ENCODE measurements at regions not wholly inside any gene's neighbourhood (a gene's known extent, or its start where the extent isn't known, plus 50 kb on each side); places are given as distances from the start of the nearest gene placed in this dataset.
"Not testable (repeated sequence)": the region's sequence is repeated elsewhere in the genome, so short reads cannot be mapped to it uniquely, and the experiment has no call there.

DNA sequence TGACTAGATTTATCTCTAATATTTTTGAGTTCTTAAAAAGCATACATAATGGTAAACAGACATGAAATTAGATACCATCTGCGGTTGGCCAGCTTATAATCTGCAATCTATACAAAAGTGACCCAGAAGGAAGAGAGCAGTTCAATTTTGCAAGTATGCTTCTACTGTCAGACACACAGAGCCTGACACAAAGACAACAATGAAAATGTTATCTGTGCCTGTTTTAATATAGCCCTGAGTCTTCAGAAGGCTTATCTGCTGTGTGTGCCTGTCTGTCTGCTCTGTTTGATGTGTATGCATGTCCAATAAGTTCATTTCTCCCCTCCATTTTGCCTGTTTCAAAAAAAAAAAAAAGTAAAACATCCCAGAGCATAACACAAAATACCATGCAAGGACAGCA lies 73.3 kb upstream of the FHIP2A start:
- no peak for DNase-seq
- Histone ChIP-seq H3K4me3 (no peak overlapping the region), H3K9me3 (no peaks in the 10 kb centered on the region), H3K27ac (no peak overlapping the region), H3K27me3 (no peaks in the 10 kb centered on the region), H3K36me3 (no peaks in the 10 kb centered on the region), H3K4me1 (no peaks in the 10 kb centered on the region)
- in situ Hi-C loops (cut with MboI; ENCODE audit: low pct_ligation_motif_present in 1 of 4, low pct_unique_long_range_greater_than_20kb in 1 of 4, low sequenced_read_pairs in 3 of 4): no loop called here
- 89 to 100% methylated on average over 1 of the region's 1 CpG for WGBS, 2 donors (ENCODE audit: low coverage in 1 of 2)
- intact Hi-C loops (cut with DNase I; ENCODE audit: low total_unique reads): no loop called here
- TF ChIP-seq, protein P1, sequence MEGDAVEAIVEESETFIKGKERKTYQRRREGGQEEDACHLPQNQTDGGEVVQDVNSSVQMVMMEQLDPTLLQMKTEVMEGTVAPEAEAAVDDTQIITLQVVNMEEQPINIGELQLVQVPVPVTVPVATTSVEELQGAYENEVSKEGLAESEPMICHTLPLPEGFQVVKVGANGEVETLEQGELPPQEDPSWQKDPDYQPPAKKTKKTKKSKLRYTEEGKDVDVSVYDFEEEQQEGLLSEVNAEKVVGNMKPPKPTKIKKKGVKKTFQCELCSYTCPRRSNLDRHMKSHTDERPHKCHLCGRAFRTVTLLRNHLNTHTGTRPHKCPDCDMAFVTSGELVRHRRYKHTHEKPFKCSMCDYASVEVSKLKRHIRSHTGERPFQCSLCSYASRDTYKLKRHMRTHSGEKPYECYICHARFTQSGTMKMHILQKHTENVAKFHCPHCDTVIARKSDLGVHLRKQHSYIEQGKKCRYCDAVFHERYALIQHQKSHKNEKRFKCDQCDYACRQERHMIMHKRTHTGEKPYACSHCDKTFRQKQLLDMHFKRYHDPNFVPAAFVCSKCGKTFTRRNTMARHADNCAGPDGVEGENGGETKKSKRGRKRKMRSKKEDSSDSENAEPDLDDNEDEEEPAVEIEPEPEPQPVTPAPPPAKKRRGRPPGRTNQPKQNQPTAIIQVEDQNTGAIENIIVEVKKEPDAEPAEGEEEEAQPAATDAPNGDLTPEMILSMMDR (IDR thresholded peaks at IDR 0.05): no peak
- TF ChIP-seq POLR2A (IDR thresholded peaks at IDR 0.05): no peak
- no peak for TF ChIP-seq EP300 (IDR thresholded peaks at IDR 0.05; ENCODE audit: low read depth)
- no peak for TF ChIP-seq POLR2AphosphoS5 (IDR thresholded peaks at IDR 0.05)

DNA sequence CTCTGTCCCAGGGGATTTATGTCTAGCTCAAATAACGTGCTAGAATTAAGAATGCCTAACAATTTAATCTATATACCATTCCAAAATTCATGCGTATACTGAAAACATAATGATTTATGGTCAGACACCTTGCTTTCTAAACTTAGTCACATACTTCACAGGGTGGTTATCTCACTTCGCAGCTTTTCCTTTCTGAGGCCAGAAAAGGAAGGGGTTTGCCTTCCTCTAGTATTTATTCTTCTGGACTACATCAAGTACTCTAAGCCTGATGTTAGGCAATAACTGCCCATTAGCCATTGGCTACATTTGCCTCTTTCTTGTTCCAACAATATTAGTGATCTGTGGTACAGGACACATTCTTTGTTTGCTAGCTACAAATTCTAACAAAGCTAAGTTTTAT lies 72.6 kb upstream of the FHIP2A start:
- no peak for DNase-seq
- in situ Hi-C loops (cut with MboI; ENCODE audit: low pct_ligation_motif_present in 1 of 4, low pct_unique_long_range_greater_than_20kb in 1 of 4, low sequenced_read_pairs in 3 of 4): no loop called here
- H3K27ac ChIP-seq: peak overlapping the region in 2 of 4 donors; percentile 31 to 47
- H3K9me3 ChIP-seq: no peaks in the 10 kb centered on the region
- H3K4me3 ChIP-seq: no peak overlapping the region
- no peaks in the 10 kb centered on the region for H3K4me1 ChIP-seq
- intact Hi-C loops (cut with DNase I; ENCODE audit: low total_unique reads): no loop called here
- H3K36me3 ChIP-seq: no peaks in the 10 kb centered on the region
- peak in 2 of 3 donors; percentile 32 to 34 for TF ChIP-seq POLR2AphosphoS5 (IDR thresholded peaks at IDR 0.05)
- TF ChIP-seq EP300 (IDR thresholded peaks at IDR 0.05; ENCODE audit: low read depth): no peak
- 54 to 63% methylated on average over 3 of the region's 3 CpGs for WGBS, 2 donors (ENCODE audit: low coverage in 1 of 2)
- no peaks in the 10 kb centered on the region for H3K27me3 ChIP-seq

DNA sequence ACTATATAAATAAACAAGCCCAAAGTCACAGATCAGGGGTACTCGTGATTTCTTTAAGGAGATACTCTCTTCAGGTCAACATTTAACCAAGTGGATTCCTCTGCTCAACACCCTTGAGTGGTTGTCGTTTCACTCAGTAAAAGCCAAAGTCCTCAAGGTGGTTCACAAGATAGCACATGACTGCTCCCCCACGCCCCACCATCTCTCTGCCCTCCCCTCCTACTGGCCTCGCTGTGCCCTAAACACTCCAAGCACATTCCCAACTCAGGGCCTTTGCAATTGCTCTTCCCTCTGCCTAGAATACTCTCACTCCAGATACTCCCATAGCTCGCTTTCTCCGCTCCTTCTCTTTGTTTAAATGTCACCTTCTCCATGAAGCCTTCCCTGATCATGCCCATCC lies 72.1 kb upstream of the FHIP2A start:
- 73 to 98% methylated on average over 4 to 6 of the region's 6 CpGs for WGBS, 2 donors (ENCODE audit: low coverage in 1 of 2)
- H3K4me3 ChIP-seq: no peak overlapping the region
- TF ChIP-seq POLR2A (IDR thresholded peaks at IDR 0.05): no peak
- TF ChIP-seq EP300 (IDR thresholded peaks at IDR 0.05; ENCODE audit: low read depth): no peak
- TF ChIP-seq, protein P1 (IDR thresholded peaks at IDR 0.05): no peak
- no peak for TF ChIP-seq POLR2AphosphoS5 (IDR thresholded peaks at IDR 0.05)
- H3K27me3 ChIP-seq: no peaks in the 10 kb centered on the region
- no peaks in the 10 kb centered on the region for H3K36me3 ChIP-seq
- H3K9me3 ChIP-seq: no peaks in the 10 kb centered on the region
- in situ Hi-C loops (cut with MboI; ENCODE audit: low pct_ligation_motif_present in 1 of 4, low pct_unique_long_range_greater_than_20kb in 1 of 4, low sequenced_read_pairs in 3 of 4): no loop called here
- no peak for DNase-seq
- H3K4me1 ChIP-seq: peaks cover 0 to 3% (median under 1%) of the 10 kb centered on the region in 4 donors
- peak overlapping the region in 2 of 4 donors; percentile 16 to 45 for H3K27ac ChIP-seq
- intact Hi-C loops (cut with DNase I; ENCODE audit: low total_unique reads): no loop called here

DNA sequence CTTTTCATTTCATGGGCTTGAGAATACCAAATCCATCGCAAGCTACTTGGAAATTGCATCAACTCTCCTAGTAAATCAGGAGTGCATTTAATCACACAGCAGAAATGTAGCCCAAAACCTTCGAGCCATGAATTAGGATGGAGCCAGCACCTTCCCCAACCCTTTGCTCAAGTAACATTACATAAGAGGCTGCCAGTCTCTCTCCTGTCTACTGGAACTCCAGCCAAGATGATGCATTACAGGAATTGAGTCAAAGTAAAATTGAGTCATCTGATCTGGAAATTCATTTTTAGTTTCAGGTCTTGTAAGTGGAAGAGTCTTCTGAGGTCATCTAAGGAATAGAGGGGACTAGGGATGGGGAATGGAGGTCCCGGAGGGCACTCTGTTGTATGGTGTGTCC lies 69.7 kb upstream of the FHIP2A start:
- Histone ChIP-seq H3K27ac (peak overlapping the region in 1 of 4 donors; percentile 34), H3K9me3 (no peaks in the 10 kb centered on the region), H3K4me1 (peaks cover 0 to 4% (median 2%) of the 10 kb centered on the region in 4 donors), H3K27me3 (no peaks in the 10 kb centered on the region), H3K36me3 (no peaks in the 10 kb centered on the region), H3K4me3 (no peak overlapping the region)
- TF ChIP-seq POLR2A (IDR thresholded peaks at IDR 0.05) (no peak), EP300 (IDR thresholded peaks at IDR 0.05; ENCODE audit: low read depth) (peak; percentile 6), POLR2AphosphoS5 (IDR thresholded peaks at IDR 0.05) (peak in 1 of 3 donors; percentile 25)
- TF ChIP-seq, protein P1 (IDR thresholded peaks at IDR 0.05): no peak
- whole genome bisulfite sequencing, 2 donors (ENCODE audit: low coverage in 1 of 2): 82 to 100% methylated on average over 1 to 3 of the region's 3 CpGs
- intact Hi-C loops (cut with DNase I; ENCODE audit: low total_unique reads) (no loop called here), in situ Hi-C loops (cut with MboI; ENCODE audit: low pct_ligation_motif_present in 1 of 4, low pct_unique_long_range_greater_than_20kb in 1 of 4, low sequenced_read_pairs in 3 of 4) (no loop called here)
- no peak for DNase-seq

DNA sequence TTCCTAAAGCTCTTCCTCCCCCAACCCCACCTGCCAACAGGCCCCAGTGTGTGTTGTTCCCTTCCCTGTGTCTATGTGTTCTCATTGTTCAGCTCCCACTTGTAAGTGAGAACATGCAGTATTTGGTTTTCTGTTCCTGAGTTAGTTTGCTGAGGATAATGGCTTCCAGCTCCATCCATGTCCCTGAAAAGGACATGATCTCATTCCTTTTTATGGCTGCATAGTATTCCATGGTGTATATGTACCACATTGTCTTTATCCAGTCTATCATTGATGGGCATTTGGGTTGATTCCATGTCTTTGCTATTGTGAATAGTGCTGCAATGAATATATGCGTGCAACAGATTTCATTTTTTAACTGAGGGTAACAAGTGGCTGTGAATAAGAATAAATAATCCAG lies 69.0 kb upstream of the FHIP2A start:
- H3K27me3 ChIP-seq; H3K9me3 ChIP-seq; H3K4me3 ChIP-seq; H3K4me1 ChIP-seq; DNase-seq; H3K36me3 ChIP-seq; intact Hi-C loops (cut with DNase I; ENCODE audit: low total_unique reads); in situ Hi-C loops (cut with MboI; ENCODE audit: low pct_ligation_motif_present in 1 of 4, low pct_unique_long_range_greater_than_20kb in 1 of 4, low sequenced_read_pairs in 3 of 4); H3K27ac ChIP-seq: not testable (repeated sequence)
- WGBS, 2 donors (ENCODE audit: low coverage in 1 of 2): 100% methylated on average over 1 of the region's 1 CpG
